ENCODE measurements at regions not wholly inside any gene's neighbourhood (a gene's known extent, or its start where the extent isn't known, plus 50 kb on each side); places are given as distances from the start of the nearest gene placed in this dataset.

DNA sequence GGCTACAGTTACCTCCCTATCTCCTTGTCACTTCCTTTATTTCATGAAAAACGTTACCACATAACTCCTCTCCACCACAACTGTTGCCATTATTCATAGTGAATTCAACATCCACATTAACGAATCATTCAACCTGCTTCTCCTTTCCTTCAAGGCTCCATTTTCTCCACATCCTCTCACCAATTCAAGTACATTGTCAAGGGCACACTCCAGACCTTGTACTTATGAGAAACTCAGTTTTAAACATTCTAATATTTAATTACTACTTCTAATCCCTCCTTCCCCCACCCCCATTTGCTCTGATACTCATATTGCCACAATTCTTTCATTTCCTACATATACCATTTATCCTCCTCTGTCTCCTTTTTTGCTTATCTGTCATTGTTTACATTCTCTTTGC lies 871.2 kb downstream of the TUSC7 start:
- TF ChIP-seq CTCF (IDR thresholded peaks at IDR 0.05; ENCODE audit: insufficient read depth, low read depth, low read length) = no peak
- no peak for TF ChIP-seq EZH2 (IDR thresholded peaks at IDR 0.05; ENCODE audit: insufficient read depth, low read length)

Measured in astrocyte (in vitro differentiated cells and primary cell).